ENCODE measurements at regions not wholly inside any gene's neighbourhood (a gene's known extent, or its start where the extent isn't known, plus 50 kb on each side); places are given as distances from the start of the nearest gene placed in this dataset.

DNA sequence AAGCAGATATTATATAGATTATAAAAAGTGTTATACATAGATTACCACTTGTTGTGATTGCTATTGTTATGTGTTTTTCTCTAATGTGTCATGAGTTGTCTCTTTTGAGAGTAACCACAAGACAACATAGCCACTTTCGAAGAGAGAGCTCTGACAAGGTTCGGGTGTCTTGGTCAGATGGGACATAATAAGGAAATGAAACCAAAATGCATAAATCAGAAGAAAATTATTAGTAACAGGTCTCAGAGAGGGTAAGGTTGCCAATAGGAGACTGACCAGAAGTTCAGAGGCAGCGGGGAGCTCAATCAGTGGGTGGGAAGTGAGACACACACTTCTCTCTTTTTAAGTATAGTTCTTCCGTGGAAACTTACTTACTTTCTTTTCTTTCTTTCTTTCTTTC, 639.2 kb upstream of the POT1 start:
- no CpG with 5 or more reads among the region's 4 CpGs for WGBS (ENCODE audit: insufficient coverage)
- Histone ChIP-seq H3K27ac (ENCODE audit: low read depth in 1 of 2, low read length in 2 of 2) (no peak overlapping the region), H2AFZ (ENCODE audit: insufficient read depth, low read depth, low read length, poor library complexity, severe bottlenecking) (no peak overlapping the region), H3K27me3 (ENCODE audit: control insufficient read depth in 2 of 2, insufficient read depth in 2 of 2, low read length in 2 of 2) (no peaks in the 10 kb centered on the region), H3K9ac (ENCODE audit: insufficient read depth, low read length, poor library complexity, severe bottlenecking) (no peak overlapping the region), H4K20me1 (ENCODE audit: insufficient read depth, low read length) (no peaks in the 10 kb centered on the region), H3K36me3 (replicated peaks in 1 of 2; ENCODE audit: control insufficient read depth in 1 of 2, insufficient read depth in 2 of 2, low read length in 2 of 2) (no peaks in the 10 kb centered on the region), H3K4me3 (replicated peaks in 1 of 3; ENCODE audit: low read depth in 2 of 3, low read length in 3 of 3) (no peak overlapping the region), H3K4me2 (replicated peaks; ENCODE audit: extremely low read depth, low read length, poor library complexity, severe bottlenecking) (no peak overlapping the region), H3K9me3 (replicated peaks in 1 of 2; ENCODE audit: control insufficient read depth in 1 of 2, insufficient read depth in 1 of 2, low read length in 2 of 2) (no peaks in the 10 kb centered on the region), H3K4me1 (ENCODE audit: control insufficient read depth in 1 of 2, insufficient read depth in 2 of 2, low read length in 2 of 2) (no peaks in the 10 kb centered on the region), H3K79me2 (ENCODE audit: insufficient read depth, low read length) (no peaks in the 10 kb centered on the region)
- no peak overlapping the region for H3K4me3 Mint-ChIP-seq
- intact Hi-C loops (cut with micrococcal nuclease), result no loop called here
- peaks cover 0 to 3% (median 0%) of the 10 kb centered on the region in 7 donors for H3K9me3 Mint-ChIP-seq
- no peaks in the 10 kb centered on the region for H3K36me3 Mint-ChIP-seq
- TF ChIP-seq, protein P1, sequence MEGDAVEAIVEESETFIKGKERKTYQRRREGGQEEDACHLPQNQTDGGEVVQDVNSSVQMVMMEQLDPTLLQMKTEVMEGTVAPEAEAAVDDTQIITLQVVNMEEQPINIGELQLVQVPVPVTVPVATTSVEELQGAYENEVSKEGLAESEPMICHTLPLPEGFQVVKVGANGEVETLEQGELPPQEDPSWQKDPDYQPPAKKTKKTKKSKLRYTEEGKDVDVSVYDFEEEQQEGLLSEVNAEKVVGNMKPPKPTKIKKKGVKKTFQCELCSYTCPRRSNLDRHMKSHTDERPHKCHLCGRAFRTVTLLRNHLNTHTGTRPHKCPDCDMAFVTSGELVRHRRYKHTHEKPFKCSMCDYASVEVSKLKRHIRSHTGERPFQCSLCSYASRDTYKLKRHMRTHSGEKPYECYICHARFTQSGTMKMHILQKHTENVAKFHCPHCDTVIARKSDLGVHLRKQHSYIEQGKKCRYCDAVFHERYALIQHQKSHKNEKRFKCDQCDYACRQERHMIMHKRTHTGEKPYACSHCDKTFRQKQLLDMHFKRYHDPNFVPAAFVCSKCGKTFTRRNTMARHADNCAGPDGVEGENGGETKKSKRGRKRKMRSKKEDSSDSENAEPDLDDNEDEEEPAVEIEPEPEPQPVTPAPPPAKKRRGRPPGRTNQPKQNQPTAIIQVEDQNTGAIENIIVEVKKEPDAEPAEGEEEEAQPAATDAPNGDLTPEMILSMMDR (IDR thresholded peaks at IDR 0.05), result no peak
- H3K4me1 Mint-ChIP-seq, result no peaks in the 10 kb centered on the region
- DNase-seq, result no peak
- H3K27ac Mint-ChIP-seq, result no peak overlapping the region
- H3K27me3 Mint-ChIP-seq (ENCODE audit: low read depth in 3 of 3), result no peaks in the 10 kb centered on the region

- Mint-ChIP-seq H3K36me3 (no peaks in the 10 kb centered on the region), H3K4me1 (no peaks in the 10 kb centered on the region), H3K9me3 (peaks cover 0 to 3% (median 0%) of the 10 kb centered on the region in 7 donors), H3K27me3 (ENCODE audit: low read depth in 3 of 3) (no peaks in the 10 kb centered on the region), H3K27ac (no peak overlapping the region), H3K4me3 (no peak overlapping the region)
- no peak overlapping the region for H3K4me2 ChIP-seq (replicated peaks; ENCODE audit: extremely low read depth, low read length, poor library complexity, severe bottlenecking)
- no peak overlapping the region for H3K9ac ChIP-seq (ENCODE audit: insufficient read depth, low read length, poor library complexity, severe bottlenecking)
- TF ChIP-seq, protein P1 (IDR thresholded peaks at IDR 0.05), result no peak
- no peak overlapping the region for H2AFZ ChIP-seq (ENCODE audit: insufficient read depth, low read depth, low read length, poor library complexity, severe bottlenecking)
- H3K4me1 ChIP-seq (ENCODE audit: control insufficient read depth in 1 of 2, insufficient read depth in 2 of 2, low read length in 2 of 2), result no peaks in the 10 kb centered on the region
- no peaks in the 10 kb centered on the region for H3K36me3 ChIP-seq (replicated peaks in 1 of 2; ENCODE audit: control insufficient read depth in 1 of 2, insufficient read depth in 2 of 2, low read length in 2 of 2)
- no peak for DNase-seq
- no peak overlapping the region for H3K4me3 ChIP-seq (replicated peaks in 1 of 3; ENCODE audit: low read depth in 2 of 3, low read length in 3 of 3)
- no peak overlapping the region for H3K27ac ChIP-seq (ENCODE audit: low read depth in 1 of 2, low read length in 2 of 2)
- no peaks in the 10 kb centered on the region for H3K27me3 ChIP-seq (ENCODE audit: control insufficient read depth in 2 of 2, insufficient read depth in 2 of 2, low read length in 2 of 2)
- no peaks in the 10 kb centered on the region for H4K20me1 ChIP-seq (ENCODE audit: insufficient read depth, low read length)
- WGBS (ENCODE audit: insufficient coverage), result no CpG with 5 or more reads among the region's 2 CpGs
- no peaks in the 10 kb centered on the region for H3K79me2 ChIP-seq (ENCODE audit: insufficient read depth, low read length)
- H3K9me3 ChIP-seq (replicated peaks in 1 of 2; ENCODE audit: control insufficient read depth in 1 of 2, insufficient read depth in 1 of 2, low read length in 2 of 2), result no peaks in the 10 kb centered on the region
- intact Hi-C loops (cut with micrococcal nuclease), result no loop called here
Measured at GRCh38 chr7:125567686-125568085, 638.1 kb upstream of the POT1 start.

All from CD14-positive monocyte (primary cell).